ENCODE measurements at regions not wholly inside any gene's neighbourhood (a gene's known extent, or its start where the extent isn't known, plus 50 kb on each side); places are given as distances from the start of the nearest gene placed in this dataset.

GRCh38 chr2:11048335-11049008, 106.8 kb upstream of the SLC66A3 start:
- DNase-seq (no peak), FAIRE-seq (no peak)
- no peak overlapping the region for H3K4me3 ChIP-seq (ENCODE audit: low read length in 3 of 3)
- H3K27ac ChIP-seq (ENCODE audit: low read depth in 2 of 2, low read length in 2 of 2) = no peak overlapping the region
- no peak overlapping the region for H3K9ac ChIP-seq (ENCODE audit: low read length in 3 of 3)
- no peaks in the 10 kb centered on the region for H3K27me3 ChIP-seq (ENCODE audit: control insufficient read depth, insufficient read depth, low read length)
- intact Hi-C loops (cut with DNase I) = no loop called here
- no peaks in the 10 kb centered on the region for H3K36me3 ChIP-seq (ENCODE audit: control insufficient read depth in 2 of 3, insufficient read depth in 3 of 3, low read length in 3 of 3)
- H3K4me1 ChIP-seq (ENCODE audit: control insufficient read depth in 2 of 3, insufficient read depth in 2 of 3, low read depth in 1 of 3, low read length in 3 of 3) = no peaks in the 10 kb centered on the region
- TF ChIP-seq CTCF (IDR thresholded peaks at IDR 0.05; ENCODE audit: borderline replicate concordance, extremely low read depth, insufficient read depth) = no peak
- no peaks in the 10 kb centered on the region for H3K9me3 ChIP-seq (ENCODE audit: control insufficient read depth in 2 of 3, insufficient read depth in 1 of 3, low read length in 3 of 3)

GRCh38 chr2:11050565-11050964, 104.7 kb upstream of the SLC66A3 start:
- FAIRE-seq (no peak), DNase-seq (no peak)
- Histone ChIP-seq H3K27ac (ENCODE audit: low read depth in 2 of 2, low read length in 2 of 2) (no peak overlapping the region), H3K4me1 (ENCODE audit: control insufficient read depth in 2 of 3, insufficient read depth in 2 of 3, low read depth in 1 of 3, low read length in 3 of 3) (no peaks in the 10 kb centered on the region), H3K9ac (ENCODE audit: low read length in 3 of 3) (no peak overlapping the region), H3K36me3 (ENCODE audit: control insufficient read depth in 2 of 3, insufficient read depth in 3 of 3, low read length in 3 of 3) (no peaks in the 10 kb centered on the region), H3K4me3 (ENCODE audit: low read length in 3 of 3) (no peak overlapping the region), H3K9me3 (ENCODE audit: control insufficient read depth in 2 of 3, insufficient read depth in 1 of 3, low read length in 3 of 3) (no peaks in the 10 kb centered on the region), H3K27me3 (ENCODE audit: control insufficient read depth, insufficient read depth, low read length) (no peaks in the 10 kb centered on the region)
- intact Hi-C loops (cut with DNase I) = no loop called here
- TF ChIP-seq CTCF (IDR thresholded peaks at IDR 0.05; ENCODE audit: borderline replicate concordance, extremely low read depth, insufficient read depth) = no peak

- Histone ChIP-seq H3K27me3 (ENCODE audit: control insufficient read depth, insufficient read depth, low read length) (no peaks in the 10 kb centered on the region), H3K4me1 (ENCODE audit: control insufficient read depth in 2 of 3, insufficient read depth in 2 of 3, low read depth in 1 of 3, low read length in 3 of 3) (no peaks in the 10 kb centered on the region), H3K9ac (ENCODE audit: low read length in 3 of 3) (no peak overlapping the region), H3K9me3 (ENCODE audit: control insufficient read depth in 2 of 3, insufficient read depth in 1 of 3, low read length in 3 of 3) (no peaks in the 10 kb centered on the region), H3K4me3 (ENCODE audit: low read length in 3 of 3) (no peak overlapping the region), H3K27ac (ENCODE audit: low read depth in 2 of 2, low read length in 2 of 2) (no peak overlapping the region), H3K36me3 (ENCODE audit: control insufficient read depth in 2 of 3, insufficient read depth in 3 of 3, low read length in 3 of 3) (no peaks in the 10 kb centered on the region)
- intact Hi-C loops (cut with DNase I) = no loop called here
- no peak for FAIRE-seq
- no peak for TF ChIP-seq CTCF (IDR thresholded peaks at IDR 0.05; ENCODE audit: borderline replicate concordance, extremely low read depth, insufficient read depth)
- no peak for DNase-seq
These were observed 104.0 kb upstream of the SLC66A3 start for GRCh38 chr2:11051280-11051679.

GRCh38 chr2:11053546-11053945, 101.7 kb upstream of the SLC66A3 start:
- H3K4me1 ChIP-seq (ENCODE audit: control insufficient read depth in 2 of 3, insufficient read depth in 2 of 3, low read depth in 1 of 3, low read length in 3 of 3) = no peaks in the 10 kb centered on the region
- intact Hi-C loops (cut with DNase I) = no loop called here
- no peak for DNase-seq
- no peaks in the 10 kb centered on the region for H3K9me3 ChIP-seq (ENCODE audit: control insufficient read depth in 2 of 3, insufficient read depth in 1 of 3, low read length in 3 of 3)
- H3K27me3 ChIP-seq (ENCODE audit: control insufficient read depth, insufficient read depth, low read length) = no peaks in the 10 kb centered on the region
- H3K36me3 ChIP-seq (ENCODE audit: control insufficient read depth in 2 of 3, insufficient read depth in 3 of 3, low read length in 3 of 3) = no peaks in the 10 kb centered on the region
- no peak for TF ChIP-seq CTCF (IDR thresholded peaks at IDR 0.05; ENCODE audit: borderline replicate concordance, extremely low read depth, insufficient read depth)
- no peak overlapping the region for H3K9ac ChIP-seq (ENCODE audit: low read length in 3 of 3)
- FAIRE-seq = no peak
- no peak overlapping the region for H3K27ac ChIP-seq (ENCODE audit: low read depth in 2 of 2, low read length in 2 of 2)
- no peak overlapping the region for H3K4me3 ChIP-seq (ENCODE audit: low read length in 3 of 3)
